Ovary (tissue), 7 donors: ENCODE measurements at regions not wholly inside any gene's neighbourhood (a gene's known extent, or its start where the extent isn't known, plus 50 kb on each side); places are given as distances from the start of the nearest gene placed in this dataset.

Experiments
- DNase-seq, 5 donors: peaks; one replicate each; pipeline ENCODE4 v3.0.0-alpha.2; 2019 to 2020
- H3K27ac ChIP-seq, 2 donors: fragments of 200-600 bp; one replicate each; pipeline versions ENCODE4 v1.5.1 to v1.8.0; 2019 to 2022
- H3K27me3 ChIP-seq: fragments of 200-600 bp; one replicate; pipeline ENCODE4 v1.8.0; 2022
- H3K36me3 ChIP-seq: fragments of 200-600 bp; sonication (generic); one replicate; pipeline ENCODE4 v1.5.1; 2019
- H3K4me1 ChIP-seq: one replicate; pipeline ENCODE4 v1.8.1; 2013; ENCODE audit warnings: mild to moderate bottlenecking, moderate library complexity; ENCODE audit not compliant: insufficient read depth
- H3K4me3 ChIP-seq: fragments of 200-600 bp; sonication (generic); one replicate; pipeline ENCODE4 v1.5.1; 2017
- H3K9me3 ChIP-seq, 2 donors: fragments of 200-600 bp in 1 of 2; sonication (generic) in 1 of 2; one replicate each; pipeline versions ENCODE4 v1.5.1 to v1.8.1; 2013 to 2019; ENCODE audit warnings: mild to moderate bottlenecking in 1 of 2, moderate library complexity in 1 of 2
- CTCF ChIP-seq, 3 donors: fragments of 450-650 bp in 2 of 3; fragments of 200-600 bp in 1 of 3; IDR thresholded peaks; one replicate each; pipeline versions ENCODE4 v1.5.1 to v1.8.0; 2016 to 2022; ENCODE audit warnings: antibody characterized with exemption in 3 of 3, mild to moderate bottlenecking in 1 of 3
- EP300 ChIP-seq: sonication (generic); formaldehyde crosslinking; IDR thresholded peaks from one replicate; pipeline ENCODE4 v1.6.1; 2017; ENCODE audit warnings: antibody characterized with exemption
- POLR2A ChIP-seq: fragments of 450-650 bp; IDR thresholded peaks from one replicate; pipeline ENCODE4 v1.6.1; 2017; ENCODE audit warnings: antibody characterized with exemption, mild to moderate bottlenecking, moderate library complexity
- WGBS, 3 donors: extraction: QIAGEN DNeasy Blood & Tissue Kit in 1 of 3; methylation state at CpG; one replicate each; pipeline versions ENCODE4 v1.1.5 to v1.1.7; 2013 to 2017; 5-methylcytosine and 5-hydroxymethylcytosine counted together
- intact Hi-C, 4 donors: fragments of 100-400 bp; cut with DNase I; formaldehyde crosslinking; loops; one replicate each; pipeline versions ENCODE4 v1.11.0 to v1.15.1; 2022 to 2023
- donor health status: DM: no; HTN: no; CAD: no; lungs with moderate emphysema.
- donor health status: DM: no; HTN: no; CAD: no.
- donor health status: Bipolar disorder and iron deficiency.
- donor health status: DM: no; HTN: no; CAD: no.
- donor health status: DM: yes; HTN: yes; CAD: no.

GRCh38 chr1:5754817-5755551, 237.2 kb downstream of the NPHP4 start:
- no peaks in the 10 kb centered on the region for H3K27me3 ChIP-seq
- H3K9me3 ChIP-seq, result no peaks in the 10 kb centered on the region
- intact Hi-C loops, result loop anchor here in 1 of 4 donors (10.0 kb wide), 1 partner anchor 1100 kb away; the partner anchor contains the start of gene AJAP1
- 84 to 91% (median 89%) methylated on average over 13 to 14 of the region's 14 CpGs for WGBS, 3 donors
- TF ChIP-seq POLR2A (no peak), EP300 (no peak), CTCF (IDR thresholded peaks at IDR 0.05) (no peak)
- H3K36me3 ChIP-seq, result no peaks in the 10 kb centered on the region
- no peak overlapping the region for H3K27ac ChIP-seq
- H3K4me3 ChIP-seq, result no peak overlapping the region
- H3K4me1 ChIP-seq, result peaks cover 8% of the 10 kb centered on the region
- no peak for DNase-seq

GRCh38 chr1:5753549-5754421, 238.4 kb downstream of the NPHP4 start:
- intact Hi-C loops, result loop anchor here in 1 of 4 donors (10.0 kb wide), 1 partner anchor 1099 kb away; the partner anchor contains the start of gene AJAP1
- 85 to 86% (median 86%) methylated on average over 23 of the region's 23 CpGs for WGBS, 3 donors
- DNase-seq, result no peak
- Histone ChIP-seq H3K27ac (no peak overlapping the region), H3K27me3 (no peaks in the 10 kb centered on the region), H3K9me3 (no peaks in the 10 kb centered on the region), H3K4me3 (no peak overlapping the region), H3K36me3 (no peaks in the 10 kb centered on the region), H3K4me1 (peaks cover 8% of the 10 kb centered on the region)
- no peak for TF ChIP-seq CTCF (IDR thresholded peaks at IDR 0.05)
- no peak for TF ChIP-seq POLR2A
- no peak for TF ChIP-seq EP300

- Histone ChIP-seq H3K4me3 (no peak overlapping the region), H3K27ac (no peak overlapping the region), H3K27me3 (no peaks in the 10 kb centered on the region), H3K4me1 (peaks cover 6% of the 10 kb centered on the region), H3K9me3 (no peaks in the 10 kb centered on the region), H3K36me3 (no peaks in the 10 kb centered on the region)
- peak in 1 of 5 donors; percentile 3 for DNase-seq
- WGBS, 3 donors, result 76 to 84% (median 78%) methylated on average over 15 of the region's 15 CpGs
- TF ChIP-seq POLR2A (no peak), CTCF (IDR thresholded peaks at IDR 0.05) (no peak), EP300 (no peak)
- intact Hi-C loops, result loop anchor here in 1 of 4 donors (10.0 kb wide), 1 partner anchor 1098 kb away; the partner anchor contains the start of gene AJAP1
Observed at GRCh38 chr1:5752746-5753548, 239.3 kb downstream of the NPHP4 start.
